Mesenchymal stem cell (in vitro differentiated cells and primary cell): ENCODE measurements at regions not wholly inside any gene's neighbourhood (a gene's known extent, or its start where the extent isn't known, plus 50 kb on each side); places are given as distances from the start of the nearest gene placed in this dataset.

Experiments used
- DNase-seq: peaks from one replicate; pipeline ENCODE4 v3.0.0-alpha.2; 2013
- H2AFZ ChIP-seq: one replicate; pipeline ENCODE4 v1.6.1; 2013; ENCODE audit warnings: low read depth, mild to moderate bottlenecking, control low read depth, inconsistent platforms, low read length, moderate library complexity
- H2AK5ac ChIP-seq: 2 replicates; pipeline ENCODE4 v1.6.1; 2013; ENCODE audit warnings: low read length, moderate library complexity, mild to moderate bottlenecking, inconsistent platforms; ENCODE audit not compliant: severe bottlenecking
- H2BK120ac ChIP-seq: one replicate; pipeline ENCODE4 v1.6.1; 2013; ENCODE audit warnings: low read depth, mild to moderate bottlenecking, inconsistent platforms, low read length, moderate library complexity
- H2BK12ac ChIP-seq, 2 experiments: one replicate each; pipeline ENCODE4 v1.6.1; 2013; ENCODE audit warnings: inconsistent platforms in 2 of 2, low read length in 2 of 2, mild to moderate bottlenecking in 2 of 2, moderate library complexity in 2 of 2, control low read depth in 1 of 2
- H2BK15ac ChIP-seq: one replicate; pipeline ENCODE4 v1.6.1; 2013; ENCODE audit warnings: mild to moderate bottlenecking, low read depth, inconsistent platforms; ENCODE audit not compliant: poor library complexity, severe bottlenecking
- H2BK5ac ChIP-seq: 2 replicates; pipeline ENCODE4 v1.6.1; 2013; ENCODE audit warnings: low read depth, mild to moderate bottlenecking, low read length, control low read depth, inconsistent platforms; ENCODE audit not compliant: poor library complexity, severe bottlenecking
- H3K14ac ChIP-seq, 2 experiments: one replicate each; pipeline ENCODE4 v1.6.1; 2013; ENCODE audit warnings: inconsistent platforms in 2 of 2, low read length in 2 of 2, control low read depth in 1 of 2, mild to moderate bottlenecking in 1 of 2, moderate library complexity in 1 of 2
- H3K18ac ChIP-seq, 2 experiments: one replicate each; pipeline ENCODE4 v1.6.1; 2013; ENCODE audit warnings: inconsistent platforms in 2 of 2, low read length in 2 of 2, control low read depth in 1 of 2, low read depth in 1 of 2, mild to moderate bottlenecking in 1 of 2
- H3K23ac ChIP-seq, 2 experiments: one replicate each; pipeline ENCODE4 v1.6.1; 2013; ENCODE audit warnings: inconsistent platforms in 2 of 2, low read length in 2 of 2, mild to moderate bottlenecking in 2 of 2, moderate library complexity in 2 of 2, control low read depth in 1 of 2
- H3K27ac ChIP-seq: 2 replicates; pipeline ENCODE4 v1.5.1; 2013; ENCODE audit warnings: mild to moderate bottlenecking, moderate library complexity, low read length, control low read depth, inconsistent platforms; ENCODE audit not compliant: poor library complexity, severe bottlenecking
- H3K27me3 ChIP-seq, 2 experiments: 2 replicates each; pipeline versions ENCODE4 v1.6.1 to v1.7.0; 2013; ENCODE audit warnings: low read length in 2 of 2, mild to moderate bottlenecking in 2 of 2, moderate library complexity in 2 of 2, control low read depth in 1 of 2, inconsistent platforms in 1 of 2; ENCODE audit not compliant: control insufficient read depth in 1 of 2, insufficient read depth in 1 of 2
- H3K36me3 ChIP-seq, 2 experiments: 2 replicates each; pipeline versions ENCODE4 v1.6.1 to v1.7.0; 2013; ENCODE audit warnings: low read length in 2 of 2, control low read depth in 1 of 2, inconsistent platforms in 1 of 2, low read depth in 1 of 2, mild to moderate bottlenecking in 1 of 2; ENCODE audit not compliant: insufficient read depth in 2 of 2, control insufficient read depth in 1 of 2
- H3K4ac ChIP-seq, 2 experiments: one replicate each; pipeline ENCODE4 v1.6.1; 2013; ENCODE audit warnings: inconsistent platforms in 2 of 2, low read length in 2 of 2, mild to moderate bottlenecking in 2 of 2, moderate library complexity in 2 of 2, control low read depth in 1 of 2, low read depth in 1 of 2
- H3K4me1 ChIP-seq: 2 replicates; pipeline ENCODE4 v1.6.1; 2013; ENCODE audit warnings: low read depth, low read length, control low read depth; ENCODE audit not compliant: control insufficient read depth, insufficient read depth
- H3K4me2 ChIP-seq: 2 replicates; pipeline ENCODE4 v1.6.1; 2013; ENCODE audit warnings: low read length, mild to moderate bottlenecking, inconsistent platforms; ENCODE audit not compliant: poor library complexity, severe bottlenecking
- H3K4me3 ChIP-seq, 2 experiments: 2 replicates each; pipeline versions ENCODE4 v1.5.1 to v1.7.0; 2013; ENCODE audit warnings: low read length in 2 of 2, mild to moderate bottlenecking in 2 of 2, control low read depth in 1 of 2, low read depth in 1 of 2; ENCODE audit not compliant: insufficient read depth in 1 of 2
- H3K79me1 ChIP-seq: replicated peaks from 2 replicates; pipeline ENCODE4 v1.6.1; 2013; ENCODE audit warnings: mild to moderate bottlenecking, control low read depth, low read length, inconsistent platforms; ENCODE audit not compliant: poor library complexity, severe bottlenecking
- H3K9ac ChIP-seq: 2 replicates; pipeline ENCODE4 v1.7.0; 2013; ENCODE audit warnings: mild to moderate bottlenecking, low read length, moderate library complexity
- H3K9me3 ChIP-seq: 2 replicates; pipeline ENCODE4 v1.7.0; 2013; ENCODE audit warnings: mild to moderate bottlenecking, low read length; ENCODE audit not compliant: control insufficient read depth
- H4K8ac ChIP-seq: one replicate; pipeline ENCODE4 v1.6.1; 2013; ENCODE audit warnings: inconsistent platforms, mild to moderate bottlenecking, low read length, moderate library complexity
- H4K91ac ChIP-seq: one replicate; pipeline ENCODE4 v1.6.1; 2013; ENCODE audit warnings: mild to moderate bottlenecking, low read length, inconsistent platforms
- WGBS: methylation state at CpG from one replicate; pipeline ENCODE4 v1.1.7; 2013; ENCODE audit warnings: mixed read lengths; 5-methylcytosine and 5-hydroxymethylcytosine counted together

DNA sequence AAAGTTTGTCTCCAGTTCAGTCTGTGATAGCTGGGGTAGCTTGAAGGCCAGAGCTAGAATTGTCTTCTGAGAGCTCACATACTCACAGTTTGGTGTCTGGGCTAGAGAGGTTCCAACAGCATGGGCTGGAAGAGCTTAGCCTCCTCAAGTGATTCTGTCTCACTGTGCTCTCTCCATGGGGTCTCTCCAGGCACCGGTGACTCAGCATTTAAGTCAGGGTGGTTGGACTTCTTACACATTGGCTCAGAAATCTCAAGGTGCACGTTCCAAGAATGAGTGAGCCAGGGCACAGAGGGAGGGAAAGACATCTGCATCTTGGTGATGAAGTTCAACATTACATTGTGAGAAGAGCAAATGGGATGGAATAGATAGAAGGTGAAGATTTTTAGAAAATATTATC is 207.3 kb upstream of the DDX18 start:
- no peak overlapping the region for H2AK5ac ChIP-seq
- H2BK12ac ChIP-seq = no peak overlapping the region
- no peak for DNase-seq
- H2AFZ ChIP-seq = no peak overlapping the region
- H3K27me3 ChIP-seq = no peaks in the 10 kb centered on the region
- no peak overlapping the region for H3K14ac ChIP-seq
- no peak overlapping the region for H3K23ac ChIP-seq
- no peak overlapping the region for H3K9ac ChIP-seq
- H2BK120ac ChIP-seq = no peak overlapping the region
- no peak overlapping the region for H4K91ac ChIP-seq
- H3K4me3 ChIP-seq = no peak overlapping the region
- no peak overlapping the region for H2BK5ac ChIP-seq
- H3K9me3 ChIP-seq = peaks cover 2% of the 10 kb centered on the region
- no peak overlapping the region for H4K8ac ChIP-seq
- H3K27ac ChIP-seq = no peak overlapping the region
- 49% methylated on average over 2 of the region's 2 CpGs for WGBS
- H3K18ac ChIP-seq = no peak overlapping the region
- H3K36me3 ChIP-seq = no peaks in the 10 kb centered on the region
- H3K79me1 ChIP-seq = no peaks in the 10 kb centered on the region
- no peak overlapping the region for H3K4ac ChIP-seq
- no peaks in the 10 kb centered on the region for H3K4me1 ChIP-seq
- H2BK15ac ChIP-seq = no peak overlapping the region
- H3K4me2 ChIP-seq = no peak overlapping the region

DNA sequence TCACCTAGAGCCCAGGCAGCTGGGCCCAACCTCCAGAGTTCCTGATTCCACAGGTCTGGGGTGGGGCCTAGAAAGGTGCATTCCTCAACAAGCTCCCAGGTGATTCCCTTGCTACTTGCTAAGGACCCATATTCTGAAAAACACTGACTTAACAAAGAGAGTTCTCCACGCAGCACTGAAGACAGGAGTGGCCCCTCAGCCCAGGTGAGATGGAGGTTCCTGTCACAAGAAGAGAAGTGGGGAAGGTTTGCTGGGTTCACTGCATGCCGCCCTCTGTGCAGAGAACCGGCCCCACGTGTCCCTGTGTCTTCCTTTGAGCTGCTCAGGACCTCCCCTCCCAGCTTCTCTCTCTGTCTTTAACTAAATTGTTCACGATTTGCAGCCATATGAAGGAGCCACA is 201.4 kb upstream of the DDX18 start:
- no peak overlapping the region for H3K4ac ChIP-seq
- no peak overlapping the region for H2AK5ac ChIP-seq
- no peak overlapping the region for H2AFZ ChIP-seq
- no peak overlapping the region for H3K4me2 ChIP-seq
- no peak overlapping the region for H2BK5ac ChIP-seq
- H3K4me1 ChIP-seq = no peaks in the 10 kb centered on the region
- H3K9me3 ChIP-seq = peaks cover 2% of the 10 kb centered on the region
- 72% methylated on average over 4 of the region's 5 CpGs for WGBS
- no peaks in the 10 kb centered on the region for H3K27me3 ChIP-seq
- H3K9ac ChIP-seq = no peak overlapping the region
- no peak overlapping the region for H3K23ac ChIP-seq
- no peaks in the 10 kb centered on the region for H3K79me1 ChIP-seq
- DNase-seq = no peak
- no peak overlapping the region for H3K18ac ChIP-seq
- H2BK15ac ChIP-seq = no peak overlapping the region
- H3K4me3 ChIP-seq = no peak overlapping the region
- H4K91ac ChIP-seq = no peak overlapping the region
- H2BK120ac ChIP-seq = no peak overlapping the region
- no peak overlapping the region for H4K8ac ChIP-seq
- H3K36me3 ChIP-seq = no peaks in the 10 kb centered on the region
- H3K27ac ChIP-seq = no peak overlapping the region
- H3K14ac ChIP-seq = no peak overlapping the region
- H2BK12ac ChIP-seq = no peak overlapping the region

DNA sequence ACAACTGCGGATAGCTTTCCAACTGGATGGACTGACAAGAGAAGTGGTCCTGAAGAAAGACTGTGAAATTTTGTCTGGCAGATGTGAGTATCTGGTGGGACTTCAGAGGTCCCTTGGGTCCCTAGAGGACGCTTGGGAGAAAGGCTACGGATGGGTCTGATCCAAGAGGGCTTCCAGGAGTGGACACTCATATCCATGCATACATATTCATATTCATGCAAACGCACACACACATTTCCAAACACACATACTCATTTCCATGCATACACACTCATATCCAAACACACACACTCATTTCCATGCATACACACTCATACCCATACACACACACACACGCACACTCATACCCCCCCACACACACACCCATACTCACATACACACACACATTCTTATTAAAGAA is 200.2 kb upstream of the DDX18 start:
- no peak overlapping the region for H2BK5ac ChIP-seq
- H3K4me2 ChIP-seq = no peak overlapping the region
- no peak overlapping the region for H2BK12ac ChIP-seq
- peaks cover 2% of the 10 kb centered on the region for H3K9me3 ChIP-seq
- no peak overlapping the region for H4K8ac ChIP-seq
- no peak overlapping the region for H3K4me3 ChIP-seq
- no peak overlapping the region for H3K4ac ChIP-seq
- H2BK120ac ChIP-seq = no peak overlapping the region
- H3K23ac ChIP-seq = no peak overlapping the region
- H2AK5ac ChIP-seq = no peak overlapping the region
- no peaks in the 10 kb centered on the region for H3K79me1 ChIP-seq
- no peak overlapping the region for H2AFZ ChIP-seq
- H3K36me3 ChIP-seq = no peaks in the 10 kb centered on the region
- no peaks in the 10 kb centered on the region for H3K27me3 ChIP-seq
- H3K9ac ChIP-seq = no peak overlapping the region
- DNase-seq = no peak
- H3K4me1 ChIP-seq = no peaks in the 10 kb centered on the region
- H2BK15ac ChIP-seq = no peak overlapping the region
- no peak overlapping the region for H3K18ac ChIP-seq
- H3K27ac ChIP-seq = no peak overlapping the region
- WGBS = 85% methylated on average over 5 of the region's 5 CpGs
- no peak overlapping the region for H4K91ac ChIP-seq
- no peak overlapping the region for H3K14ac ChIP-seq

DNA sequence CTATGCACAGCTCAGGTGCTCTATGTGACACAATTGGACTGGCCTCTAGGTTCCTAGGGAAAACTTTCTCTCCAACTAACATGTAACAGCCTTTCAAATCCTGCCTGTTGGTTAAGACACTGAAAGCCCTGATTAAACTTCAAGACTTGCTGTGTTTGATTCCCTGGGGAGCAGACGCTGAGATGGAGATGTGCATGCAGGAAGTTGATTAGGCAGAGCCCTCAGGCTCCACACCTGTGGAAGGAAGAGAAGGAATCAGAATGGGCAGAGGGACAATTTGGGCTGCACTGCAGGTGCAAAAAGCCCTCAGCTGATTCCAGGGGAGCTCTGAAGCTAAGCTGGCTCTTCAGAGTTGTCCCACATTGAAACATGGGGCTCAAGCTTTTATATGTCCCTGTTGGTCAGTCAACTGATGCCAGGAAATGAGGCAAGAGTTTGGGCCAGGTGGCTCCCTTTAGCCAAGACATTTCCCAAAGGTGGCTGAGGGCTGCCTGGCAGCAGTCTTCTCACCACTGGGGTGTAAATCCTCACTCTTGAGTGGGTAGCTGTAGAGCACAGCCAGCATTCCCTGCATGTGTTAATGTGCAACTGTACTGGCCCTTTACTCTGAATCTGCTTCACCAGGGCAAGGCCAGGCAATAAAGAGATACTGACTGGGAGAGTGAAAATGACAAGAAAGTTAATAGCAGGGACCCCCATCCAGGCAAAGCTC is 199.5 kb upstream of the DDX18 start:
- Histone ChIP-seq H2BK15ac (no peak overlapping the region), H2BK120ac (no peak overlapping the region), H3K9ac (no peak overlapping the region), H2BK5ac (no peak overlapping the region), H3K18ac (no peak overlapping the region), H2AFZ (no peak overlapping the region), H3K27me3 (no peaks in the 10 kb centered on the region), H3K23ac (no peak overlapping the region), H3K4me3 (no peak overlapping the region), H3K4ac (no peak overlapping the region), H4K8ac (no peak overlapping the region), H3K27ac (no peak overlapping the region), H3K79me1 (no peaks in the 10 kb centered on the region), H4K91ac (no peak overlapping the region), H2AK5ac (no peak overlapping the region), H3K36me3 (no peaks in the 10 kb centered on the region), H3K4me1 (no peaks in the 10 kb centered on the region), H3K4me2 (no peak overlapping the region), H3K9me3 (peaks cover 2% of the 10 kb centered on the region), H3K14ac (no peak overlapping the region), H2BK12ac (no peak overlapping the region)
- no peak for DNase-seq
- WGBS = 55% methylated on average over 1 of the region's 1 CpG
